Small intestine (tissue), 7 donors: ENCODE measurements at regions not wholly inside any gene's neighbourhood (a gene's known extent, or its start where the extent isn't known, plus 50 kb on each side); places are given as distances from the start of the nearest gene placed in this dataset.
A peak's percentile ranks its signal among the peaks of the same experiment; 100 is the strongest.

ENCODE experiments used
- DNase-seq, 2 donors: peaks; one replicate each; pipeline versions ENCODE4 v3.0.0 to v3.0.0-alpha.2; 2013
- FAIRE-seq: peaks from 2 replicates; lab custom pipeline; 2012; peaks lifted over from hg19 to GRCh38; lab: Jason Lieb, UNC
- H3K27ac ChIP-seq, 3 donors: one replicate each; pipeline ENCODE4 v1.5.1; 2013; ENCODE audit warnings: low read length in 2 of 3, mild to moderate bottlenecking in 2 of 3, control low read depth in 1 of 3, inconsistent platforms in 1 of 3, low read depth in 1 of 3, moderate library complexity in 1 of 3
- H3K27me3 ChIP-seq, 3 donors: one replicate each; pipeline ENCODE4 v1.6.1; 2013; ENCODE audit warnings: low read length in 3 of 3, inconsistent platforms in 1 of 3; ENCODE audit not compliant: control insufficient read depth in 3 of 3, insufficient read depth in 3 of 3
- H3K36me3 ChIP-seq, 3 donors: one replicate each; pipeline ENCODE4 v1.6.1; 2013; ENCODE audit warnings: low read length in 3 of 3, inconsistent platforms in 1 of 3, low read depth in 1 of 3, mild to moderate bottlenecking in 1 of 3, moderate library complexity in 1 of 3; ENCODE audit not compliant: control insufficient read depth in 3 of 3, insufficient read depth in 2 of 3
- H3K4me1 ChIP-seq, 3 donors: one replicate each; pipeline ENCODE4 v1.6.1; 2013; ENCODE audit warnings: low read length in 2 of 3, inconsistent platforms in 1 of 3, low read depth in 1 of 3, mild to moderate bottlenecking in 1 of 3, moderate library complexity in 1 of 3; ENCODE audit not compliant: control insufficient read depth in 3 of 3, insufficient read depth in 2 of 3
- H3K4me3 ChIP-seq, 3 donors: one replicate each; pipeline ENCODE4 v1.5.1; 2013; ENCODE audit warnings: low read length in 3 of 3, control low read depth in 1 of 3, inconsistent platforms in 1 of 3, low read depth in 1 of 3, mild to moderate bottlenecking in 1 of 3, moderate library complexity in 1 of 3
- H3K9me3 ChIP-seq, 2 donors: one replicate each; pipeline ENCODE4 v1.6.1; 2013; ENCODE audit warnings: low read depth in 1 of 2, low read length in 1 of 2; ENCODE audit not compliant: control insufficient read depth in 2 of 2, insufficient read depth in 1 of 2
- WGBS, 3 donors: extraction: QIAGEN DNeasy Blood & Tissue Kit; methylation state at CpG; one replicate each; pipeline ENCODE4 v1.1.7; 2013; 5-methylcytosine and 5-hydroxymethylcytosine counted together
- donor health status: healthy with polysubstance abuse.
- donor health status: control.
- donor health status: control.
- donor health status: Bipolar disorder and iron deficiency.
- donor health status: healthy.

DNA sequence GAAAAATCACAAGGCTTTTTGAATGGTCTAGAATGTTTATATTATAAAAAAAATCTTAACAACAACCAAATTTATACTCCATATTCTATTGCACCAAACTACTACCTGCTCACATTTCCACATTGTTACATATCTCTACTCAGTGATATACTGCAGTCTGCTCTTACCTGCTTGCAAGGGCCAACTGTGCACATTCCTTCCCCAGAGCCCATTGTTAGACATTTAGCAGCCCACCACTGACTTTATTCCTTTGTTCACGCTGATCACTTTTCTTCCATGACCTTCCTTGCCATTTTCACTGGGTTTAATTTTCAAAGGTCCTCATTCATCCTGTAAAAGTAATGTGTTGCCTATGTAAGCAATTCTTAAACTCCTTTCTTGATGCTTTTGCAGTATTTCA, 109.7 kb upstream of the KCNJ3 start:
- WGBS, 3 donors, result 60 to 89% (median 72%) methylated on average over 1 of the region's 1 CpG
- Histone ChIP-seq H3K27me3 (no peaks in the 10 kb centered on the region), H3K27ac (peak overlapping the region in 1 of 3 donors; percentile 54), H3K9me3 (no peaks in the 10 kb centered on the region), H3K4me3 (no peak overlapping the region), H3K36me3 (no peaks in the 10 kb centered on the region), H3K4me1 (peaks cover 0 to 8% (median 0%) of the 10 kb centered on the region in 3 donors)
- DNase-seq (no peak), FAIRE-seq (no peak)

DNA sequence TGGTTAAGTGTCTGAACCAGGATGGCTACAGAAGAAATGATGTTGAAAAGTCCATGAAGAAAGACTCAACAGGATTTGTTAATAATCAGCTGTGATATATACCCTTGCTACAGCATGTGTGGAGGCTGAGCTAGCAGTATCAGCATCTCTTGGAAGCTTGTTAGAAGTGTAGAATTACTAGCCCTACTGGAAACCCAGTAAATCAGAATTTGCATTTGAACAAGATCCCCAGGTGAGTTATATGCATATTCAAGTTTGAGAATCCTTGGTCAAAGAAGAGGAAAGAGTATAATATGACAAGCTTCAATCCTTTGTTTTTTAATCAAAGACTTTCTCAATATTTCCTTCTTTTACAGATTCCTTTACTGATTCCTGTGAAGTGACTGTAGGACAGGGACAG, 109.0 kb upstream of the KCNJ3 start:
- Histone ChIP-seq H3K36me3 (no peaks in the 10 kb centered on the region), H3K27me3 (no peaks in the 10 kb centered on the region), H3K27ac (no peak overlapping the region), H3K4me3 (no peak overlapping the region), H3K4me1 (peaks cover 0 to 8% (median 0%) of the 10 kb centered on the region in 3 donors), H3K9me3 (no peaks in the 10 kb centered on the region)
- FAIRE-seq, result no peak
- DNase-seq, result no peak

DNA sequence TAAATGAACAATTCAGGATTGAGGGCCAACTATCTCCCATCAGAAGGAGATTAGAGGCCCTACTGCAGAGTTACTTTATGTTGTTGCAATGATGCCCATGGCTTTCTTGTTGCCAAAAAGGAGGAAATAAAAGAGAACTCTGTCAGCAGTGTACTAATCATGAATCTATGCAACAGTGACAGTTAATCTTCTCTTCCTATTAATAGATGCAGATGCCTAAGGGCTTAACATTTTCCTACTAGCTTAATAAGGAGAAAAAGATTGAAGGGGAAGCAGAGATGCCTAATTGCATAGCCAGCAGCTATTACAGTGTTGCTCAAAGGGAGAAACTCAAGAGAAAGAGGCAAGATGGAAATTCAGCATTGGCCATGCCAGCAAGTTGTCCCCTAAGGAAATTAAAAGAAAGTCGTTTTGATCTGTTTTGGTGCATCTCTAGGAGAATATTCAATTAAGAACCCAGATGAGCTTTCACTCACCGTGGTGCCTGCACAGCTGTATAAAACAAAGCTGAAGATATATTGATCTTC, 107.1 kb upstream of the KCNJ3 start:
- Histone ChIP-seq H3K9me3 (no peaks in the 10 kb centered on the region), H3K27ac (no peak overlapping the region), H3K4me1 (peaks cover 0 to 8% (median 0%) of the 10 kb centered on the region in 3 donors), H3K27me3 (no peaks in the 10 kb centered on the region), H3K4me3 (no peak overlapping the region), H3K36me3 (no peaks in the 10 kb centered on the region)
- no peak for FAIRE-seq
- WGBS, 3 donors, result 47 to 59% (median 56%) methylated on average over 2 of the region's 2 CpGs
- no peak for DNase-seq

DNA sequence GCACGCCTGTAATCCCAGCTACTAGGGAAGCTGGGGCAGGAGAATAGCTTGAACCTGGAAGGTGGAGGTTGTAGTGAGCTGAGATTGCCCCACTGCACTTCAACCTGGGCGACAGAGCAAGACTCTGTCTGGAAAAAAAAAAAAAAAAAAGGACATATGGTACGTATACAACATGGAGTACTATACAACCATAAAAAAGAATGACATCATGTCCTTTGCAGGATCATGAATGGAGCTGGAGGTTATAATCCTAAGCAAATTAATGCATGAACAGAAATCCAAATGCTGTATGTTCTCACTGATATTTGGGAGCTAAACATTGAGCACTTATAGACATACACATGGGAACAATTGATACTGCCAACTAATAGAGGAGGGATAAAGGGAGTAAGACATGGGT, 99.3 kb upstream of the KCNJ3 start:
- no peak for DNase-seq
- Histone ChIP-seq H3K9me3 (no peaks in the 10 kb centered on the region), H3K4me1 (no peaks in the 10 kb centered on the region), H3K36me3 (no peaks in the 10 kb centered on the region), H3K27me3 (no peaks in the 10 kb centered on the region), H3K4me3 (no peak overlapping the region), H3K27ac (no peak overlapping the region)
- no peak for FAIRE-seq
- 83 to 89% (median 85%) methylated on average over 3 of the region's 3 CpGs for WGBS, 3 donors

DNA sequence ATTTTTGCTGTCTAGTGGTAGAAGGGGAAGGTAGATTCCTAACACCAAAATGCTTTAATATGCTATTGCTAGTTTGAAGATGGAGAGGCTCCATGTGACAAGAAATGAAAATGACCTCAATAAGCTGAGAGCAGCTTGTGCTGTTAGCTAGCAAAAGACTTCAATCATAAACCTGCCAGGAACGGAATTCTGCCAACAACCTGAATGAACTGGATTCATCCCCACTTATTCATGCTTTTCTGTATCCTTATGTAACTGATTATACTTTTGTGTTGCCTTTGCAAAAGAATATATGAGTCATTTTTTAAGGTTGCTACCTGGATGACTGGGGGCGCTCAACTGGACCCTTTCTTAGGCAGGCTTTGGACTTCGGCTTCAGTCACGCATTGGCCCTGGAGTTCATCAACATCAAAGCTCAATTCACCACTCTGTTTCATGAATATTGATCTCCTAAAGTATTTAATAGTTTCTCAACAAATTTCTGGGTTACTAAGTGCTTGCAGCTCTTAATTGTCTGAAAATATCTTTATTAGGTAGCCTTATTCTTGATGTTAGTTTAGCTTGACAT, 97.5 kb upstream of the KCNJ3 start:
- DNase-seq (no peak), FAIRE-seq (no peak)
- H3K4me1 ChIP-seq, result no peaks in the 10 kb centered on the region
- H3K36me3 ChIP-seq, result no peaks in the 10 kb centered on the region
- H3K27me3 ChIP-seq, result no peaks in the 10 kb centered on the region
- H3K27ac ChIP-seq, result no peak overlapping the region
- no peaks in the 10 kb centered on the region for H3K9me3 ChIP-seq
- no peak overlapping the region for H3K4me3 ChIP-seq
- 64 to 83% (median 73%) methylated on average over 4 of the region's 4 CpGs for WGBS, 3 donors

DNA sequence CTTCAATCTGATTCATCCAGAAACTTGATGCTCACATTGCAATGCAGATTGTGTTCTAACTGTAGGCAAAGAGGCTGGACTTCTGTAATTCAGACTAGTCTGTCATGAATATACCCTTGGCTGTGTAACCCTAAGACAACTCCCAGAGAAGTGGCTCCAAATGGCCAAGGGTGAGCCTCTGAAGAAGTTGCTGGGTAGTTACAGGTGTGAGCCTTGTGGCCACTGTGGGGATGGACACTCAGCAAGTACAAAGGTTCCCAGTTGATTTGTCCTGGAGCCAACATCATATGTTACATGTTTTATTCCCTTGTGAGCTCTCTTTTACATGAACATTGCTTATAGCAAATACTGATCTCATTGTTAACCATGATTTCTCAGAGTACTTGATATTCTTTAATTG, 94.8 kb upstream of the KCNJ3 start:
- H3K27ac ChIP-seq, result no peak overlapping the region
- DNase-seq, result no peak
- H3K36me3 ChIP-seq, result no peaks in the 10 kb centered on the region
- no peaks in the 10 kb centered on the region for H3K4me1 ChIP-seq
- no peaks in the 10 kb centered on the region for H3K27me3 ChIP-seq
- H3K9me3 ChIP-seq, result no peaks in the 10 kb centered on the region
- FAIRE-seq, result no peak
- no peak overlapping the region for H3K4me3 ChIP-seq

DNA sequence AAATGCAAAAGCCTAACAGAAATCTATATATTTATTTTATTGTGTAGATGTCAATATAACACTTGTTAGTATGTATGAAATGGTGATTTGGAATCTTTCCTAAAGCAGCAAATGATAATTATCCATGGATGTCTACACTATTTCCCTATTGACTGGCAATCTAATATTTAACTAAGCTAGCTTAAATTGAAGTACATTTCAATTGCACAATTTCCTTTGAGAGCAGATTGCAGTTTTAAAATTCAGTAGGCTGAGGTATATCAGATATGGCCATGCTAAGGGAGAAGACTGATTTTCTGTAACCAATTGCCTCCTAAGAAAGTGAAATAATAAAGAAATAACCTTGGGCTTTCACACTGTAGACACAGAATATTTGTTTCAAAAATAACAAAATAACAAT, 90.1 kb upstream of the KCNJ3 start:
- Histone ChIP-seq H3K27ac (no peak overlapping the region), H3K4me3 (no peak overlapping the region), H3K36me3 (no peaks in the 10 kb centered on the region), H3K27me3 (no peaks in the 10 kb centered on the region), H3K4me1 (no peaks in the 10 kb centered on the region), H3K9me3 (no peaks in the 10 kb centered on the region)
- no peak for FAIRE-seq
- no peak for DNase-seq

DNA sequence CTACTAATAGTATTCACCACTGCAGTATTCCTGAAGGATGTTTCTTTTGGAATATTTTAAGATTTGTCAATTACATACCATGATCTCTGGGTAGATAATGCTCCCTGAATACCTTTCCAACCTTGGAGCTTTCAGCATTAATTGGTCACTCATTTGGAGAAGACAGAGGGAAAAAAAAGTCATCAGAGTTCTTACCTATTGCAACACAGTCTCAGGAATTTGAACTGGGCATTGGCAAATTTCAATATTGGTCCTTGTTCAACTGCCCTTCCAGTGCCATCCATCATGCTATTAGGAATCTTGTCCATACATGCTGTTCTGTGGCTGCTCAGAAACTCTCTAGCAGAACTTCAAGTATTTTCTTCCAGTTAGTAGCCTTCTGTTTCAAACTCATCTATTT, 83.6 kb upstream of the KCNJ3 start:
- FAIRE-seq (no peak), DNase-seq (no peak)
- Histone ChIP-seq H3K27me3 (no peaks in the 10 kb centered on the region), H3K4me3 (no peak overlapping the region), H3K4me1 (no peaks in the 10 kb centered on the region), H3K27ac (no peak overlapping the region), H3K36me3 (no peaks in the 10 kb centered on the region), H3K9me3 (no peaks in the 10 kb centered on the region)

DNA sequence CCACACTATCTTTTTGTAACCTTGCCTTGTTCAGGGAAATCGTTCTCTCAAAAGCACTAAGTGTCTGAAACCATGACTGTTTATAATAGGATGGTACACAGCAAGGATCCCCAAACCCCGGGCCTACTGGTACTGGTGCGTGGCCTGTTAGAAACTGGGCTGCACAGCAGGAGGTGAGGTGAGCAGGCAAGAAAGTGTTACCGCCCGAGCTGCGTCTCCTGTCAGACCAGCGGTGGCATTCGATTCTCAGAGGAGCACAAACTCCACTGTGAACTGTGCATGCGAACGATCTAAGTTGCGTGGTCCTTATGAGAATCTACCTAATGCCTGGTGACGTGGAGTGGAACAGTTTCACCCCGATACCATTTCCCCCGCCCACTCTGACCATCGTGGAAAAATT, 81.8 kb upstream of the KCNJ3 start:
- H3K4me3 ChIP-seq, result no peak overlapping the region
- H3K36me3 ChIP-seq, result no peaks in the 10 kb centered on the region
- FAIRE-seq (no peak), DNase-seq (no peak)
- no peak overlapping the region for H3K27ac ChIP-seq
- H3K27me3 ChIP-seq, result no peaks in the 10 kb centered on the region
- H3K4me1 ChIP-seq, result no peaks in the 10 kb centered on the region
- 89 to 93% (median 90%) methylated on average over 15 of the region's 15 CpGs for WGBS, 3 donors
- H3K9me3 ChIP-seq, result no peaks in the 10 kb centered on the region
